Ovary (tissue), 7 donors: ENCODE measurements at regions not wholly inside any gene's neighbourhood (a gene's known extent, or its start where the extent isn't known, plus 50 kb on each side); places are given as distances from the start of the nearest gene placed in this dataset.

ENCODE experiments used
- DNase-seq, 5 donors: peaks; one replicate each; pipeline ENCODE4 v3.0.0-alpha.2; 2019 to 2020
- H3K27ac ChIP-seq, 2 donors: fragments of 200-600 bp; one replicate each; pipeline versions ENCODE4 v1.5.1 to v1.8.0; 2019 to 2022
- H3K27me3 ChIP-seq: fragments of 200-600 bp; one replicate; pipeline ENCODE4 v1.8.0; 2022
- H3K36me3 ChIP-seq: fragments of 200-600 bp; sonication (generic); one replicate; pipeline ENCODE4 v1.5.1; 2019
- H3K4me1 ChIP-seq: one replicate; pipeline ENCODE4 v1.8.1; 2013; ENCODE audit warnings: mild to moderate bottlenecking, moderate library complexity; ENCODE audit not compliant: insufficient read depth
- H3K4me3 ChIP-seq: fragments of 200-600 bp; sonication (generic); one replicate; pipeline ENCODE4 v1.5.1; 2017
- H3K9me3 ChIP-seq, 2 donors: fragments of 200-600 bp in 1 of 2; sonication (generic) in 1 of 2; one replicate each; pipeline versions ENCODE4 v1.5.1 to v1.8.1; 2013 to 2019; ENCODE audit warnings: mild to moderate bottlenecking in 1 of 2, moderate library complexity in 1 of 2
- CTCF ChIP-seq, 3 donors: fragments of 450-650 bp in 2 of 3; fragments of 200-600 bp in 1 of 3; IDR thresholded peaks; one replicate each; pipeline versions ENCODE4 v1.5.1 to v1.8.0; 2016 to 2022; ENCODE audit warnings: antibody characterized with exemption in 3 of 3, mild to moderate bottlenecking in 1 of 3
- EP300 ChIP-seq: sonication (generic); formaldehyde crosslinking; IDR thresholded peaks from one replicate; pipeline ENCODE4 v1.6.1; 2017; ENCODE audit warnings: antibody characterized with exemption
- POLR2A ChIP-seq: fragments of 450-650 bp; IDR thresholded peaks from one replicate; pipeline ENCODE4 v1.6.1; 2017; ENCODE audit warnings: antibody characterized with exemption, mild to moderate bottlenecking, moderate library complexity
- WGBS, 3 donors: extraction: QIAGEN DNeasy Blood & Tissue Kit in 1 of 3; methylation state at CpG; one replicate each; pipeline versions ENCODE4 v1.1.5 to v1.1.7; 2013 to 2017; 5-methylcytosine and 5-hydroxymethylcytosine counted together
- intact Hi-C, 4 donors: fragments of 100-400 bp; cut with DNase I; formaldehyde crosslinking; loops; one replicate each; pipeline versions ENCODE4 v1.11.0 to v1.15.1; 2022 to 2023
- donor health status: DM: no; HTN: no; CAD: no; lungs with moderate emphysema.
- donor health status: DM: no; HTN: no; CAD: no.
- donor health status: Bipolar disorder and iron deficiency.
- donor health status: DM: no; HTN: no; CAD: no.
- donor health status: DM: yes; HTN: yes; CAD: no.

- no peak for DNase-seq
- Histone ChIP-seq H3K4me3 (no peak overlapping the region), H3K27me3 (no peaks in the 10 kb centered on the region), H3K4me1 (no peaks in the 10 kb centered on the region), H3K27ac (no peak overlapping the region), H3K36me3 (no peaks in the 10 kb centered on the region), H3K9me3 (no peaks in the 10 kb centered on the region)
- intact Hi-C loops: no loop called here
- TF ChIP-seq POLR2A (no peak), EP300 (no peak), CTCF (IDR thresholded peaks at IDR 0.05) (no peak)
- 69 to 74% (median 72%) methylated on average over 2 of the region's 2 CpGs for WGBS, 3 donors
Measured at GRCh38 chr1:177476676-177477075, 305.9 kb downstream of the BRINP2 start.

GRCh38 chr1:177472567-177472966 is 301.8 kb downstream of the BRINP2 start:
- no peak overlapping the region for H3K27ac ChIP-seq
- no peaks in the 10 kb centered on the region for H3K4me1 ChIP-seq
- no peak overlapping the region for H3K4me3 ChIP-seq
- intact Hi-C loops: no loop called here
- TF ChIP-seq CTCF (IDR thresholded peaks at IDR 0.05) (no peak), POLR2A (no peak), EP300 (no peak)
- WGBS, 3 donors: 96 to 100% (median 98%) methylated on average over 1 of the region's 1 CpG
- no peaks in the 10 kb centered on the region for H3K9me3 ChIP-seq
- no peak for DNase-seq
- no peaks in the 10 kb centered on the region for H3K27me3 ChIP-seq
- H3K36me3 ChIP-seq: no peaks in the 10 kb centered on the region

- no peaks in the 10 kb centered on the region for H3K36me3 ChIP-seq
- no peak overlapping the region for H3K4me3 ChIP-seq
- H3K9me3 ChIP-seq: no peaks in the 10 kb centered on the region
- H3K27me3 ChIP-seq: no peaks in the 10 kb centered on the region
- no peak for TF ChIP-seq CTCF (IDR thresholded peaks at IDR 0.05)
- TF ChIP-seq EP300: no peak
- no peak for TF ChIP-seq POLR2A
- DNase-seq: no peak
- intact Hi-C loops: no loop called here
- no peaks in the 10 kb centered on the region for H3K4me1 ChIP-seq
- no peak overlapping the region for H3K27ac ChIP-seq
- 19 to 38% (median 22%) methylated on average over 1 of the region's 1 CpG for WGBS, 3 donors
Measured at GRCh38 chr1:177471244-177471643, 300.5 kb downstream of the BRINP2 start.

- intact Hi-C loops: loop anchor here in 1 of 4 donors (5.0 kb wide), 1 partner anchor 1517 kb away; no protein-coding TSS in a partner anchor
- no peak overlapping the region for H3K27ac ChIP-seq
- H3K27me3 ChIP-seq: no peaks in the 10 kb centered on the region
- no peak for TF ChIP-seq POLR2A
- no peak for TF ChIP-seq EP300
- no peak for TF ChIP-seq CTCF (IDR thresholded peaks at IDR 0.05)
- no peak overlapping the region for H3K4me3 ChIP-seq
- H3K36me3 ChIP-seq: no peaks in the 10 kb centered on the region
- WGBS, 3 donors: 72 to 84% (median 84%) methylated on average over 3 of the region's 3 CpGs
- no peak for DNase-seq
- no peaks in the 10 kb centered on the region for H3K4me1 ChIP-seq
- no peaks in the 10 kb centered on the region for H3K9me3 ChIP-seq
Measured at GRCh38 chr1:177469519-177469918, 298.8 kb downstream of the BRINP2 start.
